DMS 273 (cell line): ENCODE measurements at regions not wholly inside any gene's neighbourhood (a gene's known extent, or its start where the extent isn't known, plus 50 kb on each side); places are given as distances from the start of the nearest gene placed in this dataset.

Experiments
- DNase-seq: peaks from one replicate; lab custom pipeline; 2025; ENCODE audit not compliant: unreplicated experiment; lab: John Stamatoyannopoulos, UW

GRCh38 chr14:98965076-98965475 is 306.9 kb downstream of the BCL11B start:
- DNase-seq, result no peak

- DNase-seq, result no peak
Observed at GRCh38 chr14:98966016-98966415, 306.0 kb downstream of the BCL11B start.

GRCh38 chr14:98966475-98967162 is 305.4 kb downstream of the BCL11B start:
- DNase-seq, result no peak

- DNase-seq, result no peak
Observed at GRCh38 chr14:98974113-98974512, 297.9 kb downstream of the BCL11B start.

GRCh38 chr14:98976271-98976670 is 295.7 kb downstream of the BCL11B start:
- DNase-seq, result no peak

- DNase-seq, result no peak
Observed at GRCh38 chr14:98977451-98977850, 294.5 kb downstream of the BCL11B start.

GRCh38 chr14:98982986-98983385 is 289.0 kb downstream of the BCL11B start:
- no peak for DNase-seq

GRCh38 chr14:98984027-98984718 is 287.8 kb downstream of the BCL11B start:
- no peak for DNase-seq

- DNase-seq, result no peak
Observed at GRCh38 chr14:98984719-98985041, 287.3 kb downstream of the BCL11B start.

GRCh38 chr14:98993818-98994217 is 278.2 kb downstream of the BCL11B start:
- DNase-seq, result no peak

GRCh38 chr14:98994561-98994960 is 277.4 kb downstream of the BCL11B start:
- DNase-seq, result no peak

- DNase-seq, result no peak
Observed at GRCh38 chr14:98997526-98998205, 274.3 kb downstream of the BCL11B start.

GRCh38 chr14:98999345-98999744 is 272.7 kb downstream of the BCL11B start:
- DNase-seq, result no peak

- no peak for DNase-seq
Observed at GRCh38 chr14:98999901-99000300, 272.1 kb downstream of the BCL11B start.

- no peak for DNase-seq
Observed at GRCh38 chr14:99001241-99001640, 270.8 kb downstream of the BCL11B start.

GRCh38 chr14:99003646-99004045 is 268.4 kb downstream of the BCL11B start:
- no peak for DNase-seq

GRCh38 chr14:99004112-99004511 is 267.9 kb downstream of the BCL11B start:
- DNase-seq, result no peak

GRCh38 chr14:99006276-99006675 is 265.7 kb downstream of the BCL11B start:
- no peak for DNase-seq

GRCh38 chr14:99007795-99008194 is 264.2 kb downstream of the BCL11B start:
- no peak for DNase-seq

GRCh38 chr14:99009871-99010270 is 262.1 kb downstream of the BCL11B start:
- DNase-seq, result no peak

GRCh38 chr14:99011385-99011784 is 260.6 kb downstream of the BCL11B start:
- no peak for DNase-seq

GRCh38 chr14:99012703-99013102 is 259.3 kb downstream of the BCL11B start:
- DNase-seq, result no peak
